CD14-positive monocyte (primary cell): ENCODE measurements at regions not wholly inside any gene's neighbourhood (a gene's known extent, or its start where the extent isn't known, plus 50 kb on each side); places are given as distances from the start of the nearest gene placed in this dataset.

Experiments used
- DNase-seq, 3 donors: peaks; one replicate each; pipeline ENCODE4 v3.0.0-alpha.2; 2011 to 2022
- H2AFZ ChIP-seq: 2 replicates; pipeline ENCODE4 v1.6.0; 2012; ENCODE audit warnings: mild to moderate bottlenecking, low read depth, low read length, inconsistent platforms; ENCODE audit not compliant: insufficient read depth, poor library complexity, severe bottlenecking
- H3K27ac ChIP-seq, 2 donors: 1 replicate in 1 of 2; 2 replicates in 1 of 2; pipeline ENCODE4 v1.5.1; 2012 to 2013; ENCODE audit warnings: low read length in 2 of 2, control low read depth in 1 of 2, inconsistent platforms in 1 of 2, low read depth in 1 of 2, mild to moderate bottlenecking in 1 of 2
- H3K27me3 ChIP-seq, 2 donors: one replicate each; pipeline versions ENCODE4 v1.6.0 to v1.6.1; 2011 to 2013; ENCODE audit warnings: low read length in 2 of 2; ENCODE audit not compliant: control insufficient read depth in 2 of 2, insufficient read depth in 2 of 2
- H3K36me3 ChIP-seq, 2 donors: replicated peaks in 1 of 2; 1 replicate in 1 of 2; 2 replicates in 1 of 2; pipeline versions ENCODE4 v1.5.1 to v1.6.1; 2012 to 2013; ENCODE audit warnings: low read length in 2 of 2, control low read depth in 1 of 2, inconsistent platforms in 1 of 2, mild to moderate bottlenecking in 1 of 2; ENCODE audit not compliant: insufficient read depth in 2 of 2, control insufficient read depth in 1 of 2
- H3K4me1 ChIP-seq, 2 donors: 1 replicate in 1 of 2; 2 replicates in 1 of 2; pipeline versions ENCODE4 v1.5.1 to v1.6.1; 2012 to 2013; ENCODE audit warnings: low read length in 2 of 2, control low read depth in 1 of 2, inconsistent platforms in 1 of 2, mild to moderate bottlenecking in 1 of 2, moderate library complexity in 1 of 2; ENCODE audit not compliant: insufficient read depth in 2 of 2, control insufficient read depth in 1 of 2
- H3K4me2 ChIP-seq: replicated peaks from 2 replicates; pipeline ENCODE3; 2012; ENCODE audit warnings: low read length, moderate library complexity, mild to moderate bottlenecking; ENCODE audit not compliant: poor library complexity, severe bottlenecking; ENCODE audit errors: extremely low read depth
- H3K4me3 ChIP-seq, 3 experiments: fragments of 200-600 bp in 1 of 3; sonication (generic) in 1 of 3; replicated peaks in 1 of 3; 1 replicate in 2 of 3; 2 replicates in 1 of 3; pipeline ENCODE4 v1.5.1; 2011 to 2013; ENCODE audit warnings: low read length in 3 of 3, mild to moderate bottlenecking in 3 of 3, control low read depth in 2 of 3, low read depth in 2 of 3, inconsistent platforms in 1 of 3, moderate library complexity in 1 of 3
- H3K79me2 ChIP-seq: 2 replicates; pipeline ENCODE4 v1.6.0; 2012; ENCODE audit warnings: mild to moderate bottlenecking, control low read depth, inconsistent platforms, low read length, moderate library complexity; ENCODE audit not compliant: insufficient read depth
- H3K9ac ChIP-seq: 2 replicates; pipeline ENCODE4 v1.6.0; 2017; ENCODE audit warnings: low read length, mild to moderate bottlenecking; ENCODE audit not compliant: insufficient read depth, poor library complexity, severe bottlenecking
- H3K9me3 ChIP-seq, 2 donors: replicated peaks in 1 of 2; 1 replicate in 1 of 2; 2 replicates in 1 of 2; pipeline versions ENCODE4 v1.5.1 to v1.6.1; 2012 to 2013; ENCODE audit warnings: low read length in 2 of 2, control low read depth in 1 of 2; ENCODE audit not compliant: control insufficient read depth in 1 of 2, insufficient read depth in 1 of 2
- H4K20me1 ChIP-seq: 2 replicates; pipeline ENCODE4 v1.6.0; 2012; ENCODE audit warnings: mild to moderate bottlenecking, low read length, control low read depth, moderate library complexity; ENCODE audit not compliant: insufficient read depth
- H3K27ac Mint-ChIP-seq, 7 donors: one replicate each; pipeline ENCODE4 v1.8.0; 2020; ENCODE audit warnings: mild to moderate bottlenecking in 7 of 7, mixed read lengths in 7 of 7, moderate library complexity in 6 of 7, inconsistent platforms in 2 of 7
- H3K27me3 Mint-ChIP-seq, 3 donors: one replicate each; pipeline ENCODE4 v1.8.0; 2021 to 2022; ENCODE audit warnings: low read depth in 3 of 3, mild to moderate bottlenecking in 3 of 3, mixed read lengths in 3 of 3, moderate library complexity in 3 of 3, inconsistent platforms in 1 of 3
- H3K36me3 Mint-ChIP-seq, 2 donors: one replicate each; pipeline ENCODE4 v1.8.0; 2020; ENCODE audit warnings: mixed read lengths in 2 of 2, inconsistent platforms in 1 of 2, mild to moderate bottlenecking in 1 of 2
- H3K4me1 Mint-ChIP-seq: one replicate; pipeline ENCODE4 v1.8.0; 2020; ENCODE audit warnings: mild to moderate bottlenecking, mixed read lengths
- H3K4me3 Mint-ChIP-seq, 2 donors: one replicate each; pipeline ENCODE4 v1.8.0; 2020; ENCODE audit warnings: mild to moderate bottlenecking in 2 of 2, mixed read lengths in 2 of 2, moderate library complexity in 1 of 2
- H3K9me3 Mint-ChIP-seq, 7 donors: one replicate each; pipeline ENCODE4 v1.8.0; 2020 to 2022; ENCODE audit warnings: mixed read lengths in 7 of 7, mild to moderate bottlenecking in 6 of 7, moderate library complexity in 6 of 7, inconsistent platforms in 2 of 7
- WGBS: methylation state at CpG from one replicate; pipeline ENCODE4 v1.1.5; 2013; ENCODE audit warnings: missing lambda C conversion rate; ENCODE audit not compliant: insufficient coverage; 5-methylcytosine and 5-hydroxymethylcytosine counted together
- intact Hi-C, 2 donors: fragments of 100-400 bp; cut with micrococcal nuclease; formaldehyde crosslinking; loops; one replicate each; pipeline versions ENCODE4 v1.15.0 to v1.15.1; 2023
- TF ChIP-seq, protein P1 (sequence below): fragments of 200-600 bp; IDR thresholded peaks from one replicate; pipeline ENCODE4 v1.8.0; 2022; ENCODE audit warnings: antibody characterized with exemption, mild to moderate bottlenecking

DNA sequence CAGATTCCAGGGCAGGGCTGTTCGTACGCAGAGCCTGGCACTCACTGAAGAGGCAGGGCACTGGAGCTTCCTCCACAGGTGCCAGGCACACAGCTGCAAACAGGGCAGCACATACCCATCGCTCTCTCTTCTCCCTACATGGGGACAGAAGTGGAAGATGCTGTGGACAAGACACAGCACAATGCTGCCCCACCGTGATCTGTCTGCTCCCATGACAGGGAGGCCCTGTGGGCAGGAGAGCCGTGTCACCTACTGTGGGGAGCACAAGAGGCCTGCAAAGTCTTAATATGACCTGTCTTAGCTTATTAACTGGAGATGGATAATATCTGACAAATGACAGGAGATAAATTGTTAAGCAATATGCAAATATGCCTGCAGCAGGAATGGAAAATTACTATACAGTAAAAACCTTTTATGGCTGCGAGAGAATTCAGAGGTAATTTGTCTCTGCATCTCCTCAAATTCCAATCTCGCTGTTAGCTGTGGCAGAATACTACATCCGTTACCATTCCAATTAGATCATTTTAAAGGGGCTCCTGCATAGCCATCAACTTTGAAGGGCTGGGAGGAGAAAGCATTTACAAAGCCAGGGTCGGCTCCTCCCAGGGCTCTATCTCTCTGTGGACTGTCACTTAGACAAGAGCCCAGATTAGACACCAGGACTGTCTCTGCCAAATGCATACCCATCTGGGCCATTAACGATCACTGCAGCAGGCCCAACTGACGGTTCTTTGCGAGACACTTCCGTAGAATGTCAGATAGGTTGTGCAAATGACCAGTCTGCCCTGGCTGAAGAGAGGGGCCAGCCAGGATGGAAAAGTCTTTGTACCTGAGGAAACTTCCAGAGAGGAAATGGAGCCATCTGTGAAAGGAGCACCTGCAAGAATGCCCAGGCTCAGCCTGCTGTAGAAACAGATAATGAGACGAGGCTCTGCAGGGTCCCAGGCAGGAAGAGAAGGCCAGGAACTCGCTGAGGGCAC is 90.7 kb upstream of the FSTL4 start:
- intact Hi-C loops: no loop called here
- H3K4me3 Mint-ChIP-seq: no peak overlapping the region
- H3K27me3 Mint-ChIP-seq: peaks cover 1 to 6% (median 2%) of the 10 kb centered on the region in 3 donors
- no peaks in the 10 kb centered on the region for H3K4me1 Mint-ChIP-seq
- Histone ChIP-seq H3K27ac (no peak overlapping the region), H3K9me3 (no peaks in the 10 kb centered on the region), H2AFZ (no peak overlapping the region), H3K27me3 (no peaks in the 10 kb centered on the region), H3K9ac (no peak overlapping the region), H3K4me3 (no peak overlapping the region), H3K4me2 (no peak overlapping the region), H3K4me1 (no peaks in the 10 kb centered on the region), H3K36me3 (no peaks in the 10 kb centered on the region), H4K20me1 (no peaks in the 10 kb centered on the region), H3K79me2 (no peaks in the 10 kb centered on the region)
- TF ChIP-seq, protein P1, sequence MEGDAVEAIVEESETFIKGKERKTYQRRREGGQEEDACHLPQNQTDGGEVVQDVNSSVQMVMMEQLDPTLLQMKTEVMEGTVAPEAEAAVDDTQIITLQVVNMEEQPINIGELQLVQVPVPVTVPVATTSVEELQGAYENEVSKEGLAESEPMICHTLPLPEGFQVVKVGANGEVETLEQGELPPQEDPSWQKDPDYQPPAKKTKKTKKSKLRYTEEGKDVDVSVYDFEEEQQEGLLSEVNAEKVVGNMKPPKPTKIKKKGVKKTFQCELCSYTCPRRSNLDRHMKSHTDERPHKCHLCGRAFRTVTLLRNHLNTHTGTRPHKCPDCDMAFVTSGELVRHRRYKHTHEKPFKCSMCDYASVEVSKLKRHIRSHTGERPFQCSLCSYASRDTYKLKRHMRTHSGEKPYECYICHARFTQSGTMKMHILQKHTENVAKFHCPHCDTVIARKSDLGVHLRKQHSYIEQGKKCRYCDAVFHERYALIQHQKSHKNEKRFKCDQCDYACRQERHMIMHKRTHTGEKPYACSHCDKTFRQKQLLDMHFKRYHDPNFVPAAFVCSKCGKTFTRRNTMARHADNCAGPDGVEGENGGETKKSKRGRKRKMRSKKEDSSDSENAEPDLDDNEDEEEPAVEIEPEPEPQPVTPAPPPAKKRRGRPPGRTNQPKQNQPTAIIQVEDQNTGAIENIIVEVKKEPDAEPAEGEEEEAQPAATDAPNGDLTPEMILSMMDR: no peak
- no peak overlapping the region for H3K27ac Mint-ChIP-seq
- H3K9me3 Mint-ChIP-seq: peaks cover 0 to 2% (median 0%) of the 10 kb centered on the region in 7 donors
- WGBS: 91% methylated on average over 11 of the region's 15 CpGs
- no peak for DNase-seq
- H3K36me3 Mint-ChIP-seq: no peaks in the 10 kb centered on the region

DNA sequence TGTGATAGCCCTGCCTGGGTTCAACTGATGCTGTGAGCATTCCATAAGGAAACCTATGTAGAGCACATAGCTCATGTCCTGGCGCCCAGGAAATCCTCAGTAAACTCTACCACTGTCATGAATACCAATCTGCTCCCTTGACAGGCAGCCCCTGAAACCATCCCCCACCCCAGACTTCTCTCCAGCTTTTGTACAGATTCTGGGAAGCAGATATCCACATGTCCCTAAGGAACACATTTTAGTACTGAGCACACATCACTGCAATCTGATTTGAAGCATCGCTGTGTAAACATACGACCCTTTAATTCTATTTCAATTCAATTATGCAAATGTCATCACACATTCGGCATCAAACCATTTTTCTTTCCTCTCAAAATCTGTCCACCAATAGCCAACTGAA is 89.5 kb upstream of the FSTL4 start:
- intact Hi-C loops: no loop called here
- WGBS: 88% methylated on average over 4 of the region's 4 CpGs
- Mint-ChIP-seq H3K36me3 (no peaks in the 10 kb centered on the region), H3K9me3 (peaks cover 0 to 2% (median 0%) of the 10 kb centered on the region in 7 donors), H3K4me3 (no peak overlapping the region), H3K27ac (no peak overlapping the region), H3K27me3 (peaks cover 1 to 7% (median 4%) of the 10 kb centered on the region in 3 donors), H3K4me1 (no peaks in the 10 kb centered on the region)
- Histone ChIP-seq H4K20me1 (no peaks in the 10 kb centered on the region), H3K27me3 (no peaks in the 10 kb centered on the region), H3K4me1 (no peaks in the 10 kb centered on the region), H3K9me3 (no peaks in the 10 kb centered on the region), H3K4me3 (no peak overlapping the region), H3K9ac (no peak overlapping the region), H3K36me3 (no peaks in the 10 kb centered on the region), H3K4me2 (no peak overlapping the region), H3K79me2 (no peaks in the 10 kb centered on the region), H3K27ac (no peak overlapping the region), H2AFZ (no peak overlapping the region)
- DNase-seq: no peak
- TF ChIP-seq, protein P1: no peak
